Inflammatory macrophage treated with lipopolysaccharide for 1 hour (primary cell): ENCODE measurements at regions not wholly inside any gene's neighbourhood (a gene's known extent, or its start where the extent isn't known, plus 50 kb on each side); places are given as distances from the start of the nearest gene placed in this dataset.
"Not testable (repeated sequence)": the region's sequence is repeated elsewhere in the genome, so short reads cannot be mapped to it uniquely, and the experiment has no call there.

Experiments
- DNase-seq, 2 donors: peaks; one replicate each; pipeline ENCODE4 v3.0.0-alpha.2; 2020 to 2022

DNA sequence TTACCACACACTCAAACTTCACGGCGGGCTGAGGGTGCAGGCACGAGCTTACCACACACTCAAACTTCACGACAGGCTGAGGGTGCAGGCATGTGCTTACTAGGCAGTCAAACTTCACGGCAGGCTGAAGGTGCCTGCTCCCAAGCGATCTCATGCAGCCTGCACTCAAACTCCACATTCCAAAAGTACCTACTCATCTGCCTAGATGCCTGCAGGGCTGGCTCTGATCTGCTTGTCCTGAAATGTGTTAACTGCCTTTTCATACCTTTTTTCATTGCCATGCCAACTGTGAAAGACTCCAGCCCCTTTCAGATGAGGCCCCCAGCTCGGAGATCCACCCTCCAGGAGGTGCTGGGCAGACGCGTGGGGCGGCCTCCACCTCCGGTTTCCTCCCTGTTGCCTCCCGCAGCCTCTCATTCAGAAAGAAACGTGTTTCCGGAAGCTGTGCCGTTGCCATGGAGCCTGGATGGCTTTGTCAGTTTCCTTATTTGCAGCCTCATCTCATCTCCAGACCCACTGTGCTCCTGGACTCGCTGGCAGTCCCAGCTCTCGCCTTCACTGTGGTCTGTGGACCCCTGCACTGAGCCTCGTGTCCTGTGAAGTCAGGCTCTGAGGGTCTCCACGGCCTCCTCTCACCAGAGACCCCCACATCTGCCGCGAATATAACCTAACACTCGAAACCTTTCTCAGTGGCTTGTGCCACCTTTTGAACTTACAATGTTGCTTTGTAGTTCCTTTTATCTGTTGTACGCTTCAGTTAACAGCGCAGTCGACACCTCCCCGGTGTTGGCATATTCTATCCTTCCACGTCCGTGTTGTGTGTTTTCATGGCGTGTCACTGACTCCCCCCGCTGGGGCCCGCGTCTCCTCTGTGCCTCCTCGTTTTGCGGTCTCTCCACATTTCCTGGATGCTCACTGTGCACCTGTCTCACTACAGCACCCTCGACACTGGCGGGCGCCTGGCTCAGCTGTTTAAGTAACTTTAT, 106.1 kb upstream of the ALKAL2 start:
- DNase-seq = no peak

DNA sequence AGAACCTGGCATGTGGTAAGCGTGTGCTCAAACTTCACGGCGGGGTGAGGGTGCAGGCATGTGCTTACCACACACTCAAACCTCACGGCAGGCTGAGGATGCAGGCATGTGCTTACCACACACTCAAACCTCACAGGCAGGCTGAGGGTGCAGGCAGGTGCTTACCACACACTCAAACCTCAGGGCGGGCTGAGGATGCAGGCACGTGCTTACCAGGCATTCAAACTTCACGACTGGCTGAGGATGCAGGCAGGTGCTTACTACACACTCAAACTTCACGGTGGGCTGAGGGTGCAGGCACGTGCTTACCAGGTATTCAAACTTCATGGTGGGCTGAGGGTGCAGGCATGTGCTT, 105.0 kb upstream of the ALKAL2 start:
- no peak for DNase-seq

- no peak for DNase-seq
Observed at GRCh38 chr2:392181-392925, 104.5 kb upstream of the ALKAL2 start.

GRCh38 chr2:391696-392095, 103.8 kb upstream of the ALKAL2 start:
- DNase-seq = no peak

DNA sequence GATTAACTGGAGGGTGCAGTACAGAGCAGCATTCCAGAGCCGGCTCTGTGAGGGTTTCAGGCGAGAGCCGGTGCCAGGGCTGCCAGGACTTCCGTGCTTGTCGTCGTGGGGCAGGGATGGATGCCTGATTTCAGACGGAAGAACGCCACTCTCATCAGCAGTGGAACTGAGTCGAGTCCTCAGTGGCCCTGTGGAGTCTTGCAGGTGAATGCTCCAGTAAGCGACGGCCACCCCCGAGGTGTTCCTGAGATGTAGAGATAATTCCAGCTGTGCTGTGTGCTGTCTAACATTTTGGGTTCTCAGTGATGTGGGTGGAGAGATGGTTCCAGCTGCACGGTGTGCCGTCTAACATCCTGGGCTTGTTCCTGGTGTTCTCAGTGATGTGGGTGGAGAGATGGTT, 103.1 kb upstream of the ALKAL2 start:
- no peak for DNase-seq

DNA sequence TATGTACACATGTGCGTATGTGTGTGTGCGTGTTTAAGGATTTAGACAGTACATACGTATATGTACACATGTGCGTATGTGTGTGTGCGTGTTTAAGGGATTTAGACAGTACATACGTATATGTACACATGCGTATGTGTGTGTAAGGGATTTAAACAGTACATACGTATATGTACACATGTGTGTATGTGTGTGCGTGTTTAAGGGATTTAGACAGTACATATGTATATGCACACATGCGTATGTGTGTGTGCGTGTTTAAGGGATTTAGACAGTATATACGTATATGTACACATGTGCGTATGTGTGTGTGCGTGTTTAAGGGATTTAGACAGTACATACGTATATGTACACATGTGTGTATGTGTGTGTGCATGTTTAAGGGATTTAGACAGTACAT, 102.1 kb upstream of the ALKAL2 start:
- not testable (repeated sequence) for DNase-seq

DNA sequence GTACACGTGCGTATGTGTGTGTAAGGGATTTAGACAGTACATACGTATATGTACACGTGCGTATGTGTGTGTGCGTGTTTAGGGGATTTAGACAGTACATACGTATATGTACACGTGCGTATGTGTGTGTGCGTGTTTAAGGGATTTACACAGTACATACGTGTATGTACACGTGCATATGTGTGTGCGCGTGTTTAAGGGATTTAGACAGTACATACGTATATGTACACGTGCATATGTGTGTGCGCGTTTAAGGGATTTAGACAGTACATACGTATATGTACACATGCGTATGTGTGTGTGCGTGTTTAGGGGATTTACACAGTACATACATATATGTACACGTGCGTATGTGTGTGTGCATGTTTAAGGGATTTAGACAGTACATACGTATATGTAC, 100.9 kb upstream of the ALKAL2 start:
- DNase-seq = not testable (repeated sequence)

DNA sequence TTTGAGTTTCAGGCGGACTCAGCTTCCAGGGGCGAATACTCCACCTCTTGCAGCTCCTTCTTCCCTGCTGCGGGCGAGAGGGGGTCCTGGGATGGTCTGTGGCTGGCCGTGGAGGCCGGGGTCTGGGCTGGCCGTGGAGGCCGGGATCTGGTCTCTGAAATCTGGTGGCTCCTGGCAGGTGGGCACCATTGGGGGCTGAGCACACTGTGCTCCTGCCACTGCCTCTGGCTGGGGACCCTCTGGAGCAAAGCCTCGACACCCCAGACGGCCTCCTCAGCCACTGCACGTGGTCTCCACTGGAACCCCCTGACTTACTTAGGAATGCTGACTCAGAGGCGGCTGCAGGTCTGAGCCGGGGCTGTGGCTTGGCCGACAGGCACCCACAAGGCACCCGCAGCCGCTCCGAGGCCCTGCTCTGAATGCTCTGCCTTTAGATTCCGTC, 100.1 kb upstream of the ALKAL2 start:
- no peak for DNase-seq

DNA sequence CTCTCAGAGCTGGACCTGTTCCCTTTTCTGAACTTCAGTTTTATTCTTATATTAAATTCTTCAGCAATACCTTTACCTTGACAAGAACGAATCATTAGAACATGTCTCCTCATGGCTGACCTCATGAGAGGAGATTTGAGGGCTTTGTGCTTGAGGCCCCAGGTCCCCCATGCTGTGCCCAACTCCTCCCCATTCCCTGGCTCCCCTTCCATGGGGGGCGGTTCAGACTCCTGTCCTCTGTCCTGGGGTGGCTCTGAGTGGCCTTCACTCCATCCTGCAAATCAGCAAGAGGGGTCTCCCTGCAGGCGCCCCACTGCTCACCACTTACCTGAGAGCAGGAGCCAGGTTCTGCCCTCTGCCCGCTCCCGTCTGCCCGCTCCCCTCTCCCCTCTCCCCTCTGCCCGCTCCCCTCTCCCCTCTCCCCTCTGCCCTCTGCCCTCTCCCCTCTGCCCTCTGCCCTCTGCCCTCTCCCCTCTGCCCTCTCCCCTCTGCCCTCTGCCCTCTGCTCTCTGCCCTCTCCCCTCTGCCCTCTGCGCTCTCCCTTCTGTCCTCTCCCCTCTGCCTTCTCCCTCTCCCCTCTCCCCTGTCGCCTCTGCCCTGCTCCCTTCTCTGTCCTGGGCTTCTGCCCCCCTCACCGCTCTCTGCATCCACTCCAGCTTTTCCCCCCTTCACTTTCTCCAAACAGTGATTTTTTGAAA, 98.7 kb upstream of the ALKAL2 start:
- no peak for DNase-seq

GRCh38 chr2:385785-386184, 97.9 kb upstream of the ALKAL2 start:
- DNase-seq = no peak

GRCh38 chr2:385061-385460, 97.2 kb upstream of the ALKAL2 start:
- DNase-seq = no peak

DNA sequence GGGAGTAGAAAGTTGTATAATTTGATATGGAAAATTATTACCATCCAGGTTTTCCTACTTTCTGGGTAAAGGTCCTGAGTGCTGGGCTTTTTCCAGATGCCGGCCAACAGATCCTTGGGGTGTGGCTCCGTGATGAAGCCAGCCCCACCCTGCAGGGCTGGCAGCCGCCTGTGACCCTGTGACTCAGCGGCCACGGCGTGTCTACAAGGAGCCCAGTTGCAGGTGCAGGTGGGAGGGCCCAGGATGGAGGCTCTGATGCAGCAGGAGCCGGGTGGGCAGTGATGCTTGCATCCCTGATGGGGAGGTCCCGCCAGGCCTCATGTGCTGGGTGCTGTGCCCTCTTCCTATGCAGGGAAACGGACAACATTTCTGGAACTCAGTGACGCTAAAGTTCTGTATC, 96.0 kb upstream of the ALKAL2 start:
- DNase-seq = no peak

DNA sequence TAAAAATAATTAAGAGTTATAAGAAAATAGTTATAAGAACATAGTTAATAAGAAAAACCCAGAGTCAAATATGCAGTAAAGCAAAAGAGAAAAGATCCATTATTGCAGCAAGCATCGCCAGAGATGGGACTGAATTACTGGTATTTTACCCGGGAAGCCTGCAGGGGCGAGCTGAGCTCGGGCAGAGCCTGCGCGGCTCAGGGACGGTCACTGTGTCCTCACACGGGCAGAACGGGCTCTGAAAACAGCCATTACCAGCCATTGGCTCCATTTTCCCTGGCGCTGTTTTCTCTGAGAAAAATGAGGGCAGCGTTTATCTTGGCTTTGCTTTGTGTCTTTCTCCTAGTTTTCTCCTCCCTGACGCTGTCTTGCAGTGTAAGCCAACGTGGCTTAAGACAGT, 95.3 kb upstream of the ALKAL2 start:
- no peak for DNase-seq

DNA sequence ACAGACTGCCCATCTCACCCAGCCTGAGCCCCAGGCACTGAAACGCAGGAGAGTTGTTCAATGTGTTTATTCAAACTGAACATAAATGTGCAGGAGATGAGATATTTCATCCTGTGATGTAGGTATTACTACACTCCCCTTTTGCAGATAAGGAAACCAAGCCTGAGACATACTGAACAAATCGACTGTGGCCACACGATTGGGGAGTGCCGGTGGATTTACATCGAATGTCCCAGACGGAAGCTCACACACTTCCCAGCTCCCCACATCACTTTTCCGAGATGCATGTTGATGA, 94.8 kb upstream of the ALKAL2 start:
- no peak for DNase-seq

DNA sequence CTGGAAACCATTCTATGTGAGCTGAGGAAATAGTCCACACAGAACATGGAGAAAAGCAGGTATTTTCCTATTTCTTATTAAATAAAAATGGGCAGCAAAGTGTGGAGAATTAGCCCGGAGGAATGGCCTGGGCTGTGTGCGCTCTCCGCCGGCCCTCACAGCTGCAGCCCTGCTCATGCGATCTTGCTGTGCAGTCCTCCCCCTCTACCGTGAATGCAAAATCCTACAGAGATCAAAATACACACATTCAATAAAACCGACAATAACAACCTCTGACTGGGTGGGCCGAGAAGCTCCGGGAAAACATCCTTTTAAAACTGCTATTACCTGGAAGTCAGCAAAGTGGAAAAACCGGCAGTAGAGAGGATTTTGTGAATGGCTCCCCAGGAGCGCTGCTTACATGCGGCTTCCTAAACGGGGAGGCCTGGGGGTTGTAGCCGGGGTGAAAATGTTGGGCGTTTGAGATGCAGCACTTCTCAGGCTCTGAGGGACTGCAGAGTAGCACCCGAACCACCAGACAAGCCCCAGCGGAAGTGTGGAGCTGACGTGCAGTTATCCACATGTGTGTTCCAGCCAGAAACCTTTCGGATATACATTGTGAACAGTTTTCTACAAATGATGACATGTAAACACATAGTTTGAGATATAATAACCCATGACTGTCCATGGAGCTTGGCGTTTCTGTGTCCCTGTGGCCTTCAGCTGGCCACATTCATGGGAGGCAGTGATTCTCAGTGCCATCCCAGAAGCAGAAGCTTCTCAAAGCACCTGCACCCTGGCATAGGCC, 94.2 kb upstream of the ALKAL2 start:
- no peak for DNase-seq

GRCh38 chr2:381181-381580, 93.3 kb upstream of the ALKAL2 start:
- DNase-seq = no peak

GRCh38 chr2:380772-381171, 92.9 kb upstream of the ALKAL2 start:
- DNase-seq = no peak

- no peak for DNase-seq
Observed at GRCh38 chr2:380221-380620, 92.3 kb upstream of the ALKAL2 start.

DNA sequence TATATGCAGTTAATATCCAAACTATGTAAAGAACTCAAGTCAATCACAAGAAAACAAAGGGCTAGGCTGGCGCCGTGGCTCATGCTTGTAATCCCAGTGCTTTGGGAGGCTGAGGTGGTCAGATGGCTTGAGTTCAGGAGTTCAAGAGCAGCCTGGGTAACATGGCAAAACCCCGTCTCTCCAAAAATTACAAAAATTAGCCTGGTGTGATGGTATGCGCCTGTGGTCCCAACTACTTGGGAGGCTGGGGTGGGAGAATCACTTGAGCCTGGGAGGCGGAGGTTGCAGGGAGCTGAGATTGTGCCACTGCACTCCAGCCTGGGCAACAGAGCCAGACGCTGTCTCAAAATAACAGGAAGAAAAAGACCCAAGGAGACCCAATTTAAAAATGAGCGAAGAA, 91.9 kb upstream of the ALKAL2 start:
- no peak for DNase-seq

GRCh38 chr2:378364-378763, 90.5 kb upstream of the ALKAL2 start:
- no peak for DNase-seq

DNA sequence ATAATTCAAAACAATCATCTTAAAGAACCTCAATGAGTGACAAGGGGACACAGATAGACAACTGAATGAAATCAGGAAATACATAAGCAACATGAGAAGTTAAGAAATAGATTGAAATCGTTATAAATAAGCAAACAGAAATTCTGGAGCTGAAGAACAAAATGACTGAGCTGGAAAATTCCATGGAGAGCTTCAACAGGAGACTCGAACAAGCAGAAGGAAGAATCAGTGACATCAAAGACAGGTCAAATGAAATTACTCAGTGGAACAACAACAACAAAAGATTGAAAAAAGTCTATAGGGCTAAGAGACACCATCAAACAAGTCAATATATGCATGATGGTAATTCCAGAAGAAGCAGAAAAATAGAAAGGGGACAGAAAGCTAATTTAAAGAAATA, 89.5 kb upstream of the ALKAL2 start:
- DNase-seq = no peak

DNA sequence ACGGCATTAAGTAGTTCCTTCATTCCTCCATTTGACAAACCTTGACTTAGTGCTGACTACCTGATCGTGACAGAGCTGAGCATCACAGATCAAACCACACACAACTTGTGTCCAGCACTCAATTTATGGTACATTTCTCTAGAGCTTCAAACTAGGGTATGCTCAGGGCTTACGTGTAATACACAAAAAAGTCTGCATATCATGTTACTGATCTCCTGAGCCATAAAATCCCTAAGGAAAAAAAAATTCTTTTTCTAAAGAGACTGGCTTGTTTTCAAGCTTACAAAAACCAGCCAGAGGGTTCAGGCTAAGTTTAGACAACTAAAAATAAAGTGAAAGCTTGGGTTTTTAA, 88.0 kb upstream of the ALKAL2 start:
- DNase-seq = no peak
